IMR-90 (cell line): ENCODE measurements at regions not wholly inside any gene's neighbourhood (a gene's known extent, or its start where the extent isn't known, plus 50 kb on each side); places are given as distances from the start of the nearest gene placed in this dataset.
"Not testable (repeated sequence)": the region's sequence is repeated elsewhere in the genome, so short reads cannot be mapped to it uniquely, and the experiment has no call there.

Experiments
- BHLHE40 ChIP-seq: fragments of 150-350 bp; IDR thresholded peaks from 2 replicates; pipeline ENCODE4 v1.6.1; 2016; ENCODE audit warnings: mild to moderate bottlenecking, low read depth, low read length
- CEBPB ChIP-seq: IDR thresholded peaks from 2 replicates; pipeline ENCODE4 v1.6.1; 2012; ENCODE audit warnings: low read depth, low read length, improper control_type of control experiment
- CTCF ChIP-seq: conservative IDR thresholded peaks from 2 replicates; pipeline ENCODE4 v1.5.1; 2012; ENCODE audit warnings: mild to moderate bottlenecking, low read depth, low read length, improper control_type of control experiment
- FOS ChIP-seq: fragments of 150-350 bp; IDR thresholded peaks from 2 replicates; pipeline ENCODE4 v1.6.1; 2016; ENCODE audit warnings: low read depth, low read length
- MAFK ChIP-seq: IDR thresholded peaks from 2 replicates; pipeline ENCODE4 v1.6.1; 2012; ENCODE audit warnings: low read depth, low read length, improper control_type of control experiment
- RAD21 ChIP-seq: IDR thresholded peaks from 2 replicates; pipeline ENCODE4 v1.6.1; 2012; ENCODE audit warnings: low read length, improper control_type of control experiment

- TF ChIP-seq FOS, CEBPB, RAD21, BHLHE40, CTCF, MAFK: not testable (repeated sequence)
Observed at GRCh38 chr9:39484292-39484691, 128.8 kb downstream of the SPATA31A1 start.
